Stimulated activated CD8-positive, alpha-beta memory T cell treated with anti-CD3 and anti-CD28 coated beads, Interleukin-12 subunit alpha, Interleukin-12 subunit beta, amount 100 ng/mL, for 4 hours (primary cell): ENCODE measurements at regions not wholly inside any gene's neighbourhood (a gene's known extent, or its start where the extent isn't known, plus 50 kb on each side); places are given as distances from the start of the nearest gene placed in this dataset.
"Not testable (repeated sequence)": the region's sequence is repeated elsewhere in the genome, so short reads cannot be mapped to it uniquely, and the experiment has no call there.

ENCODE experiments used
- DNase-seq: peaks from one replicate; pipeline ENCODE4 v3.0.0-alpha.2; 2020; ENCODE audit warnings: low read depth

DNA sequence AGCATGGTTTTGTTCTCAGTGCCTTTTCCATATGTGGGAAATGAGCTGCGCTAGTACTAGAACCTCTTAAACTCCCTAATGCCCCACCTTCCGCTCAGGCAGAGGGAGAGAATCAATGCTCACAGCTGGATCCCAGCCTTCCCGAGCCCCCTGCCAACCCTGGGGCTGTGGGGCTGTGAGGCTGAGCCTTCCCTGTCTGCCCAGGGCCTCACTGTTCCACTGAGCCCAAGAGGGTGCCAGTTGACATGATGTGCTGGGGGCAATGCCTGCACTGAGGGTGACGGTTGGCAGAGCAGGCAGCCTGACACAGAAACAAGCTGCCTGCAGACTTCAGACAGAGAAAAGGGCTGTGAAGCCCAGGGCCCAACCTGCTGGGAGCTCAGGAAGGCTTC, 602.4 kb upstream of the RAB6C start:
- DNase-seq = no peak

DNA sequence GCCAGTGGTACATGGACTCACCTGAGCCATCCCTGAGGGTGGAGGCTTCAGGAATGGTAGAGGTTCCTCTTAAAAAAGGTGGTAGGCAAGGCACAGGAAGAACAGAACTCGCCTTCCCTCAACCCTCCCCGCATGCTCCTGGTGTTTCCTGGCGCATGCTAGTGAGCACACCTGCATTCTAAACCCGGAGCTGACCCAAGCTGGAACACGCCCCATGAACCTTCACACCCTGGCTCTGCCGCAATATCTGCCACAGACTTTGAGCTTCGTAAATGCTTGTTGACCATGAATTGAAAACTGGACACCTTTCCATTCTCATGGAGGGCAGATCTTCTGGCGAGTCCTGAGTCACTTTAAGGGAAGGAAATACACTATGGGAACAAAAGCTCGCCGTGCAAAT, 601.3 kb upstream of the RAB6C start:
- DNase-seq = no peak

DNA sequence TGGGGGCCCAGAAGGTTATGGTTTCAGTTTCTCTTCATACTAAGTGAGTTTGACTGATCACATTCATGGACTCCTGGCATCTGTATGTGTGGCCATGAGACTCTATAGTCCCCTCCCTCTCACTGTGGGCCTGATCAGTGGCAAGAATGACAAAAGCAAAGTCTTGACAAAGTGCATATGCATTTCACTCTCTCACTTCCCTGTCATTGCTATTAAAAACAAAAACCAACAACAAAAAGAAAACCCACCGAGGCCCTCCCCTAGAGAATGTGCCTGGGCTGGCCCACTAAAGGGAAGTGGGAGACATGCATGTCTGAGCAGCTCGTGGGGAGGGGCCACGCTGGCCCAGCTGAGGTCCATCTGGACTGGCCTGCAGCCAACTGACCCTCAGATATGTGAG, 600.1 kb upstream of the RAB6C start:
- no peak for DNase-seq

DNA sequence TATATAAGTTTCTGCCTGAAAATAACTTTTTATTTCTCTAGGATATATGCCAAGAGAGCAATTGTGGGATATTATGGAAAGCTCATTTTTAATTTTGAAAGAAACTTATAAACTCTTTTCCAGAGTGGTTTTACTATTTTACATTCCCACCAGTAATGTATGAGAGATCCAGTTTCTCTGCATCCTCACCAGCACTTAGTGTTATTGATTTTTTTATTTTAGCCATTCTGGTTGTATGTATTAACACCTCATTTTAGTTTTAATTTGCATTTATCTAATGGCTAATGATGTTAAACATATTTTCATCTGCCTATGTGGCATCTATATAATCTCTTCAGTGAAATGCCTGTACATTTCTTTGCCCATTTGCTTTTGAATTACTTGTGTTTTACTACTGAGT, 597.7 kb upstream of the RAB6C start:
- DNase-seq = no peak

DNA sequence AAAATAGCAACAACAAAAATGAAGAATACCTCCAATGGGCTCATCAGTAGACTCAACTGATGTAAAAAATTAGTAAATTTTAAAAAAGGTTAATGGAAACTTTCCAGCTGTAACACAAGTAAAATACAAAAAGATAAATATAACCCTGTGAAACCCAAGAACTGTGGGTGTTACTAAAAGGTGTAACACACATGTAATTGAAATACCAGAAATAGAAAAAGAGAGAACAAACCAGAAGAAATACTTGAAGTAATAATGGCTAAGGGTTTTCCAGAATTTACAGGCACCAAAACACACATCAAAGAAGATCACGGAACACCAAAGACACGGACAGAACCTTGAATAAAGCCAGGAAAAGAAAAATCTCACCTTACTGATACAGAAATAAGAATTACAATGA, 590.6 kb upstream of the RAB6C start:
- no peak for DNase-seq

DNA sequence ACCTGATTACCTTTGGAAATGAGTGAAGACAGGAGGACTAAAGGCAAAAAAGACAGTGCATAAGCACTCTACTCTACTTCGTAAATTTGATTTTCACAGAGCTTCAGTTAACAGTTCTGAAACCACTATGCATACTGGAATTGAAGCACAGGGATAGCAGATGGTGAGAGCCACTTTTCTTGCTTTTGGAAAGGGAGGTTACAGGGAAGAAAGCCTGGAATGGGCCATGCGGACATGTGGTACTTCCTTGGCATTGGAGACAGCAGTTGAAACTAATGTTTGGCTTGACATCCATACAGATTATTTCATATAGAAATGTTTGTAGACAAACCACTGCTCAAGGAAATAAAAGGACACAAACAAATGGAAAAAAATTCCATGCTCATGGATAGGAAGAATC, 585.6 kb upstream of the RAB6C start:
- no peak for DNase-seq

DNA sequence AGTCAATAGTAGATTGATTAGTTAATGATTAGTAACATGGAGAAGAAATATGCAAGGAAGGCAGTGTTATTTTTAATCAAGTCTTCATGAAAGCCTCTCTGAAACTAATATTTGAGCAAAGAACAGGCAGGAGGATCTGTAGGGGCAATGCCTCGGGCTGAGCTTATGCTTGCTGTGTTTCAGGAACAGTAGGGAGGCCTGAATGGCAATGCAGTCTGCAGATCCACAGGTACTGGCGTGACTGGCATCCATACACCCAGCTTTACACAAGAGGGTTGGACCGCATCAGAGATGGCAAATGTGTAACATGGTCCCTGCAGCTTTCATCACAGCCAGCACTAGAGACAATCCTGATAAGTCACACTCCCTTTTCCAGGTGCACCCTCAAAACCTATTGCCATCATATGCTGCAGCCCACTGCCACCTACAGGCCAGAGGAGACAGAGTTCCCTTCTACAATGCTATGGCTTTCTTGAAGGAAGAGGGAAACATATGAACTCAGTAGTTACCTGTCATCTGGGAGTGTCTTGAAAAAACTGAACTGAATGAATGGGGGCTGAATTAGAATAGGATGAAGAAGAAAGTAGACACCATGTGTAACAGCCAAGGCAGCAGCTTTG, 582.4 kb upstream of the RAB6C start:
- DNase-seq = no peak

DNA sequence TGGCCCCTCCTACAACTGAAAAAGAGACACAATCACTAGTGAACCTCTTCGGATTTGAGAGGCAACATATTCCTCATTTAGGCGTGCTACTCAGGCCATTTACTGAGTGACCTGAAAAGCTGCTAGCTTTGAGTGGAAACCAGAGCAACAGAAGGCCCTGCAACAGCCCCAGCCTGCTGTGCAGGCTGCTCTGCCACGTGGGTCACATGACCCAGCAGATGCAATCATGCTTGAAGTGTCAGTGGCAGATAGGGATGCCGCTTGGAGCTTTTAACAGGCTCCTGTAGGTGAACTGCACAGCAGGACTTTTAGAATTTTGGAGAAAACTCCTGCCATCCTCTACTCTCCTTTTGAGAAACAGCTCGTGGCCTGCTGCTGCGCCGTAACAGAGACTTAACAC, 578.6 kb upstream of the RAB6C start:
- no peak for DNase-seq

DNA sequence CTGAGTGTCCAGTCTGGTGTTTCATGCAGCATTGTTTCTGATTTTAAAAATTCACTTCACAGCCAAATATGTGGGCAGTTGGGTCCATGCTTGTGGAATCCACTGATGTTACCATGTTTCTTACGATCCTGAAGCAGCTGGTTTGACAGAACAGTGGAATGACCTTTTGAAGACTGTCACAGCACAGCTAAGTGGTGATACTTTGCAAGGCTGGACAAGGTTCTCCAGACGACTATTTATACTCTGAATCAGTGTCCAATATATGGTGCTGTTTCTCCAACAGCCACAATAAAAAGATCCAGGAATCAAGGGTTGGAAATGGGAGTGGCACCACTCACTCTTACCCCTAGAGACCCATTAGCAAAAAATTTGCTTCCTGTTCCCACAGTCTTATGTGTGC, 577.4 kb upstream of the RAB6C start:
- no peak for DNase-seq

DNA sequence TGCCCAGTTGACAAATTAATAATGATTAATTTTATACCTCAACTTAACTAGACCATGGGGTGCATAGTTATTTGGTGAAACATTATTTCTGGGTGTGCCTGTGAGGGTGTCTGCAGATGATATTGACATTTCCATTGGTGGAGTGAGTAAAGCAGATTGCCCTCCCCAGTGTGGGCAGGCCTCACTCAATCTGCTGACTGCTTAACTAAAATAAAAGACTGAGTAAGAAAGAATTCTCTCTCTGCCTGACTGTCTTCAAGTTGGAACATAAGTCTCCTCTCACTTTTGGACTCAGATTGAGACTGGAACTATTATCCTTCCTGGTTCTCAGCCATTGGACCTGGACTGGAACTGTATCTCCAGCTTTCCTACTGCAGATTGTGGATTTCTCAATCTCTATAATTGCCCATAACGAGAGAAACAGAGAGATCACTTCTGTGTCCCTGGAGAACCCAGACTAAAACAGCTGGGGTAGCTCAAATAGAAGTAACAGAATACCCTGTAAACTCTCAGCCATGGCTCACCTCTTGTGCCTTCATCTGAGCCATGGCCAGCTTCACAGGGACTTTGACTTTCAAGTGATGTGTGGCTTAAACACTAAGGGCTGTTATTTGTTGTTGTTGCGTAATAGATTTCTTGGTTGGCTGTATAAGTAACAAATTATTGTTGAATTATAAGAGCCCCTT, 575.3 kb upstream of the RAB6C start:
- no peak for DNase-seq

DNA sequence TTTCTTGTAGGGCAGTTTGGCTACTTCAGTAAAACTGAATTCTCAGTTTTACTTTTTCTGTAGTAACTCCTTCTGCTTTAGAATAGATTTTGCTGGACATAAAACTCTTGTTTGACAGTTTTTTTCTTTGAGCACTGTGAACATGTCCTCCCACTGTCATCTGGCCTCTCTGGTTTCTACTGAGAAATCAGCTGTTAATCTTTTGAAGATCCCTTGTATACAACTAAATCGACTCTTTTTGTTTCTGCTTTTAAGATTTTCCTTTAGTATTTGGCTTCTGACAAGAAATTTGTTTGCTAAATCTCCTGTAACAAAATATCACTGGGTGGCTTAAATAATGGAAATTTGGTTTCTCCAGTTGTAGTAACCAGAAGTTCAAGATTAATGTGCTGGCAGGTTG, 570.9 kb upstream of the RAB6C start:
- DNase-seq = no peak

DNA sequence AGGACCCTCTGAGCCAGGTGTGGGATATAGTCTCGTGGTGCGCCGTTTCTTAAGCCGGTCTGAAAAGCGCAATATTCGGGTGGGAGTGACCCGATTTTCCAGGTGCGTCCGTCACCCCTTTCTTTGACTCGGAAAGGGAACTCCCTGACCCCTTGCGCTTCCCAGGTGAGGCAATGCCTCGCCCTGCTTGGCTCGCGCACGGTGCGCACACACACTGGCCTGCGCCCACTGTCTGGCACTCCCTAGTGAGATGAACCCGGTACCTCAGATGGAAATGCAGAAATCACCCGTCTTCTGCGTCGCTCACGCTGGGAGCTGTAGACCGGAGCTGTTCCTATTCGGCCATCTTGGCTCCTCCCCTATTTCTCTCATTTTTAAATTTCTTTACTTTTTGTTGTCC, 562.4 kb upstream of the RAB6C start:
- not testable (repeated sequence) for DNase-seq

DNA sequence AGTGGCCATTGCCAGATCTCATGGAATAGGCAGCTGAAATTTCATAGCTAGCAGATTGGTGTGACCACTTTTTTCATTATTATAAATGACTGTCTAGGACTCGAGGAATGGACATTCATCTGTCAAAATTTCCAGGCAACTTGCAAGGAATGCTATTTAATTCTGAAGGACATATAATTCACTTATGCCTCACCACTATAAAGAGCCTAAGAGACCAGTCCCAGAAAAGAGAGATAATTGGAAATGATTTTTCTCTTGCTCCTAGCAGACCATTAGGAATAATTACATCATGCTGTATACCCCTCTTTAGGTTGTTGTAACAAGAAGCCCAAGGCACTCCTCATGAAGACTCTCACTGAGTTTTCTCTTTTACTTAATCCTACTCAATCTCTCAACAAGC, 557.4 kb upstream of the RAB6C start:
- DNase-seq = no peak

DNA sequence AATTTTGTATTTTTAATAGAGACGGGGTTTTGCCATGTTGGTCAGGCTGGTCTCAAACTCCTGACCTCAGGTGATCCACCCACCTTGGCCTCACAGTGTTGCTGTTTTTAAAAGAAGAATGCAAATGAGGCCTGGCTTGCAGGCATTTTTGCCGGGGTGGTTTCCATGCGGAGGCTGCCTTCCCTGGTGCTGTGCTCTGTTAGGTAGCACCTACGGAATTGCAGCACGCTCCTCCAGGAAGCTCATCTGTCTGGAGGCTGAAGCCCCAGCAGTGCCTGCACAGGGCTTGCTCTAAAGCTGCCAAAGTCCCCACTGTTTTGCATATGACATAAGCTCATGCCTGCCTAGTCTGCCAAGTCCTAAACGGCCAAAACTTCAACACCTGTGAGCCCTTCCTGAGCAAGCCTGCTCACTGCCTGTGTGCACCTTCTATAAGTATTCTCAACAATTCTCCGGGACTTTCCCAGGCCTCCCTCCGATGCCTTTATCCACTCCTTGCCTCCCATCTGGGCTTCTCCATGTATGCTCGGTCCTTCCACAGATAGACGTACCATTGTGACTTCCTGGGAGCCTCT, 551.3 kb upstream of the RAB6C start:
- DNase-seq = no peak

DNA sequence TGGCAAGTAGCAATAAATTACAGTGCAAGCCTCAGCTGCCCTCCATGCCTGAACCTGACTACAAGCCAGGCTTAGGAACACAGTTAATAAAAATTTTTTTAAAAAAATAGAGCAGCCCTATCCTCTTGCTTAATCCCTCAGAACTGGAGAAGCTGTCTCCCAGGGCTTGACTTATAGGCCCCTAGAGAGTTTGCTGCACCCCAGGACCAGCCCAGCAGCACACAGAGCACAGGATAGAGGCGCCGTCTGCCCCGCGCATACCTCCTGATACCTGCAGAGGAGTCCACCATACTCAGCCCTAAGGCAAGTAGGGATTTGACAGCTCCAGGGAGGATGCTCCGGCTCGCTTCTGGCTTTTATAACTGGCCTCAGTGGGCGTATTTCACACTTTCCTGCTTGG, 548.6 kb upstream of the RAB6C start:
- no peak for DNase-seq

DNA sequence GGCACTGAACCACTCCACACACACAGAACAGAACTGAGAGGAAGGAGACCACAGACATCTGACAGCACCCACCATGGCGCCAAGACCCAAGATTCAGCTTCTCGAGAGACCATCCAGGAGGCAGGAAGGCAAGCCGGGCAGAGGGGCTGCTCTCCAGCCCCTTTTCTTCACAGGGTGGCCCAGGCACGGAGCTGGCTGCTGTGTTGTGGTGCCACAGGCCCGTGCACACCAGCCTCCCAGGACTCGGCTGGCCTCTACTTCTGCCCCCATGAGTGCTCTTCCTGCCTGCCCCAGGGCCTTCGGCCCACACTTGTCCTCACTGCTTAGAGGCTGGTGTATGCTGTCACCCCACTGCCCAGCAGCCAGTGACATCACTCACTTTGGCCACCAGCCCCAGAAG, 547.6 kb upstream of the RAB6C start:
- DNase-seq = no peak

DNA sequence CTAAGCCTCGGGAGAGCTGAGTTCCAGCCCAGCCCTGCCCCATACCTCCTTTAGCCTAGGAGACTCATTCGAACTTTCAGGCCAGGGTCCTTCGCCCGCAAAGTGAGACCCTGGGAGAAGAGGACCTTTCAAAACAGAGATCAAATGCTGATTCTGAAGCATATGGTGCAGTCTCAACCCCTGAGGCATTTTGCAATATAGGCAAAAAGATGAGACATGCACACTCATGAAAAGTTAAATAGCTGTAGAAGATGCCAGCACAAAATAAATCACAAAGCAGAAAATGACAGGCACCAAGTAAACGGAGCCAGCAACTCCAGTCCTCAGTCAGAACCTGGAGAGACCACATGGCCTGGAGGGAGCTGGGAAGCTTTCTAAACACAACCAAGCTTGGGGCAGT, 542.7 kb upstream of the RAB6C start:
- DNase-seq = no peak

DNA sequence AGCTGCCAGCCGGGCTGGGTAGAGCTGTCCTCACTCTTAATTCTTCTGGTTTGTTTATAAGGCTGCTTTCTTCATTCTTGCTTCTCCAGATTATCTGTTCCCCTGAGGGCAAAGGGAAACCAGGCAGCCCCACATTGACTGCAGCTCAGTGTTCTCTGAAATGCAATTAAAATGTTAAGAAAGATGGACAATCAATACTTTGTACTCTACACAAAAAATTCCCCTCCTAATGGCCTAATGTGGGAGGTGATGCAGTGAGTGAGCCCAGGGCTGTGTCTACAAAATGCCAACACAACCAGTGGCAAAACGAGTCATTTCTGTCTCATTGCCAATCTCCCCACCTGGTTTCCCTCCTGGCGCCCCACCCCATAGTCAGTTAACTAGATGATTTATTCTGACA, 541.7 kb upstream of the RAB6C start:
- DNase-seq = no peak

DNA sequence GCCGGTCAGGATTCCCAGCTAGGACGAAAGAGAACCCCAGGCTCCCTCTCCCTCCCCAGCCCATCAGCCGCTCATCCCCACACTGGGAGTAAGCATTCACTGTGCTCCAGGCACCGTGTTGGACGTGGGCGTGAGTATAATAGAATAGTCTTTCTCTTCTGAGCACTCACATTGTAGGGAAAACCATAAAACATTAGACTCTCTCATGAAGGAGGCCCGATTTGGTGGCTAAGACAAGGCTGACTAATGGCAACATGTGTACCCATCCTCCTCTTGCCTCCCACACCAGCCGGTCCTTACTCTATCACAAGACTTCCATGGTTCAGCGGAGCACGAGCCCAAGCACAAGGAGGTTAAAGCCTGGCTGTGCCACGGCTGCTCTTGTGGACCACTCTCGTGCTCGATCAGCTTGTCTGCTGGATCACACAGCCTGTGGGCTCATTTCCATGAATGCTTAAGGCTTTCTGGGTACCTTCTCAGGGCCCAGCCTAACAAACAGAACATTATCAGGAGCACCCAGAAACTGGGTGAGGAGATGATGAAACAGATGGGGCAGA, 540.9 kb upstream of the RAB6C start:
- no peak for DNase-seq

DNA sequence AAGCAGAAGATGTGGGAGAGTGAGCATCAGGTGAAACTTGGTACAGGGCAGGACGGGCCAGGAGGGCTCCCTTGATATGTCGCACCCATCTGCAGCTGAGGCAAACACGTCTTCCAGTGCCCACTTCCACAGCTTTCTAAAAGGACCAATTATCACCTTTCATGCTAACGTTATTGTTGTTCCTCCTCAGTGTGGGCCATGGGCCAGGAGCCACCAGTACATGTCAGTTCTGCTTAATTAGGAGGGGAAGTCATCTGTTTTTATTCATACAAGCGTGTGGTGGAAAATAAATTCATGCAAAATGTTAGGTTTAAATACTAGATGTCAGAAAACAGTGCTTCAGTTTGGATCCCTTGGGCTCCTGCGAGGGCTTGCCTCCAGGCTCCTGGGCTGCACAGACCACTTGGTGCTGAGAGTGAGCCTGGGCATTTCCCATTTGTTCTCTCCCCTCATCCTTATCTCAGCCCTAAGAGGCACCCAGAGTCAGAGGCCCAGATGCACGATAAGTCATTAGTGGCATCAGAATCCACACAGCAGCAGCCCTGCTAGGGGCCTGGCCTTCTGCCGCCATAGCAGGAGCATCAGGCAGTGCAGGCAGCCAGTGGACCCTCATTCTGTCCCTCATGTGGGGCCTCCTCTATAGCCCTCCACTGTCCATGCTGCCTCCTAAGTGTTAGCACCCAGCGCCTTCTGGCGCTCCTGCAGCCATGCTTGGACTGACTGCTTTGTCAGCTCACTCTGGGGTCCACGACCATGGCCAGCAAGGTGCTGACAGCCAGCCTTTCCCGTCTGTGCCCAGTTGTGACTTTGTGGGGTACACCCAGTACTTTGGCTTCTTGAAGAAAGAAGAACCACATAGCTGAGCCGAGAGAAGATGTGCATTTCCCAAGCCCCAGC, 539.8 kb upstream of the RAB6C start:
- no peak for DNase-seq

DNA sequence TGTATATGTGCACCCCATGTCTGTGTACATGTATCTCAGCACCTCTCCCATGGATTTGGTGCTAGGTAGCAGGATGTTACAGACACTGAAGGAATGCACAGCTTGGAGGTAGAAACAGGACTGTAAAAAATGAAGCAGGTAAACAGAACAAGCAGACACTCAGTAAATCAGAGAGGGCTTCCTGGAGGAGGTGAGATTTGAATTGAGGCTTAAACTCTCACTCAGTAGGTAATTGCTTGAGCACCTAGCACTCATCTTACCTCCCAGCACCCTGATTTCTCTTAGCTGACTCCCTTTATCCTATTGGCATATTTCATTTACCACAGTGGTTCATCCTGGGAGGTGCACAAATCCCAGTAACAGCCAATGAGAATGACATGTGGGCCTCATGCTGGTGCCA, 537.9 kb upstream of the RAB6C start:
- DNase-seq = no peak

DNA sequence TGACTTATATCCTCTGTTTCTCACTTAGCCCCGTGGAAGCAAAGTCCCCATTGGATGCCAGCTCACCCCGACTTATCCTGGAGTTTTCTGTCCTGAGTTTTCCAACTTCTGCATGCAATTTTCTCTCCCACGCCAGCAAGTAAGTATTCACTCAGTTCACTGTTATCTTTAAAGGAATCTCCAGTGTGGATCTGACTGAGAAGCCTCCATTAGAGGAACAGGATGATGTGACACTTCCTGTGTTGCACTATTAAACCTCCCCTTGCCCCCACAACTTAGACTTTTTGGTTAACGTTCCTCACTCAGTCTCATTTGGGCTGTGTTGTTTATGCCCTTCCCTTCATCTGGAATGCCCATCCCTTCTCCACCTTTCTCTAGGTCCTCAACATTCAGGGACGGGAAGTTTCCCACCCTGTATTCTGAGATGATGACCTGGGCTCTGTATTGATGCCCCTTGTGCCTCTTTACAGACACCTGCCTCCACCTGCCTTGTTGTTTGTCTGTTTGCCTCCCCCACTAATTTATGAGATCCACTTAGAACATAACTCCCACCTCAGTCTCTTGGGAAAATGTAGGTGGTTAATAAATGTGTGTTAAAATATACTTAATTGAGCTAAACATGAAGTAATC, 536.1 kb upstream of the RAB6C start:
- no peak for DNase-seq
